A549 (cell line): ENCODE measurements at regions not wholly inside any gene's neighbourhood (a gene's known extent, or its start where the extent isn't known, plus 50 kb on each side); places are given as distances from the start of the nearest gene placed in this dataset.

Experiments
- CHD2 ChIP-seq: fragments of 150-350 bp; IDR thresholded peaks from 2 replicates; pipeline ENCODE4 v1.6.1; 2014; ENCODE audit warnings: low read length; ENCODE audit not compliant: partially characterized antibody
- CHD4 ChIP-seq: fragments of 200-600 bp; sonication (generic); IDR thresholded peaks from 2 replicates; pipeline ENCODE4 v1.6.1; 2016; ENCODE audit warnings: antibody characterized with exemption, mild to moderate bottlenecking, borderline replicate concordance
- EP300 ChIP-seq, 2 experiments: fragments of >200 bp; sonication (Bioruptor Twin); formaldehyde crosslinking; IDR thresholded peaks; 2 replicates in 1 of 2; 3 replicates in 1 of 2; pipeline ENCODE4 v1.6.1; 2016 to 2017
- HDAC2 ChIP-seq: fragments of 200-600 bp; sonication (generic); IDR thresholded peaks from 2 replicates; pipeline ENCODE4 v1.6.1; 2016
- MAX ChIP-seq: IDR thresholded peaks from 2 replicates; pipeline ENCODE4 v1.6.1; 2012
- NR3C1 ChIP-seq: fragments of >200 bp; sonication (Bioruptor Twin); formaldehyde crosslinking; IDR thresholded peaks from 3 replicates; pipeline ENCODE4 v1.6.1; 2017
- POLR2A ChIP-seq: IDR thresholded peaks from 2 replicates; pipeline ENCODE4 v1.6.1; 2012; ENCODE audit warnings: mild to moderate bottlenecking, low read length
- POLR2AphosphoS2 ChIP-seq: conservative IDR thresholded peaks from 2 replicates; pipeline ENCODE4 v1.6.1; 2012; ENCODE audit warnings: low read length, improper control_type of control experiment, inconsistent platforms
- REST ChIP-seq: fragments of 200-600 bp; sonication (generic); IDR thresholded peaks from 2 replicates; pipeline ENCODE4 v1.6.1; 2016; ENCODE audit warnings: antibody characterized with exemption, mild to moderate bottlenecking, moderate library complexity
- SREBF2 ChIP-seq: fragments of 450-650 bp; IDR thresholded peaks from 2 replicates; pipeline ENCODE4 v1.6.1; 2014; ENCODE audit warnings: mild to moderate bottlenecking, moderate library complexity
- TP53 ChIP-seq: fragments of 250-450 bp; sonication (Bioruptor Pico); IDR thresholded peaks from 2 replicates; pipeline ENCODE4 v1.5.0; 2021; ENCODE audit warnings: mild to moderate bottlenecking, moderate library complexity
- TF ChIP-seq, protein P1 (sequence below): fragments of >200 bp; sonication (Bioruptor Twin); formaldehyde crosslinking; IDR thresholded peaks from 3 replicates; pipeline ENCODE4 v1.5.1; 2016

DNA sequence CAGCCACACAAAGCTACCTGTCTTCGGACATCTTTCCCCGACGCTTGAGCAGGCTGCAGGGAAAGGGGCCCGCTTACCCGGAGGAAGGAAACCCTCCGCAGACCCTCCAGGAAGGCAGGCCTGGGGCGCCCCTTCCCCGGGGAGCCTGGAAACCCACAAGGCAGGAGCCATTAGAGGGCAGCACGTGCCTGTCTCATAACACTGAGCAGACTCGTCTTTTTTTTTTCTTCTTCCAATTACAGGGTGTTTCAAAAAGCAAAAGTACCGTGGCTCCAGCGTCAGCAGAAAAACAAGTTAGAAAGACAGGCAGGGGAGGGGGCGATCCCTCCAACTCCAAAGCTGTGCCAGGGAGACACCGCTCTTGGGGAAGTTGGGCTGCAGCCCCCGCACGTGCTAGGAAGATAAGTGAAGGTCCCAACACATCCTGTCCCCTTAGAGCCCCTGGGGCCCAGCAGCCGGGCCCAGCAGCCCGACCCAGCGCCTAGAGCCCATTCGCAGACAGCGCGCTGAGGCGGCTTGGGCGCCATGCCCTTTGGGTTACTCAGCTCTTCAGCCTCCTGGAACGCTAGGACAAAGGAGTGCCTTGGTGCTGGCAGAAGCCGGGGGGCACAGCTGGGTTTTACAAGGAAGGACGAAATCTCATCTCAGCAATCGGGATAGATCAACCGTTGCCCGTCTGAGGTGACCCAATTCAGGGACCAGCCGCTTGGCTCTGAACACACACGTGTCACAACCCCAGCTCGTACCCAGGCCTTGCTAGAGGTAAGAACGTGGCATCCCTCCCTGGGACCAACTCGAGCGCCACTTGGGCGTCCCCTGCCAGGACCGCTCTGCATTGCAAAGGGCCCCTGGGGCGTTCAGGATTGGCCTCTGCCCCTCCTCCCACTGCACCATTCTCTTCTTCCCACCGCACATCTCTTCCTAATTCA is 136.3 kb downstream of the LY86 start:
- TF ChIP-seq POLR2A = no peak
- no peak for TF ChIP-seq POLR2AphosphoS2
- TF ChIP-seq, protein P1, sequence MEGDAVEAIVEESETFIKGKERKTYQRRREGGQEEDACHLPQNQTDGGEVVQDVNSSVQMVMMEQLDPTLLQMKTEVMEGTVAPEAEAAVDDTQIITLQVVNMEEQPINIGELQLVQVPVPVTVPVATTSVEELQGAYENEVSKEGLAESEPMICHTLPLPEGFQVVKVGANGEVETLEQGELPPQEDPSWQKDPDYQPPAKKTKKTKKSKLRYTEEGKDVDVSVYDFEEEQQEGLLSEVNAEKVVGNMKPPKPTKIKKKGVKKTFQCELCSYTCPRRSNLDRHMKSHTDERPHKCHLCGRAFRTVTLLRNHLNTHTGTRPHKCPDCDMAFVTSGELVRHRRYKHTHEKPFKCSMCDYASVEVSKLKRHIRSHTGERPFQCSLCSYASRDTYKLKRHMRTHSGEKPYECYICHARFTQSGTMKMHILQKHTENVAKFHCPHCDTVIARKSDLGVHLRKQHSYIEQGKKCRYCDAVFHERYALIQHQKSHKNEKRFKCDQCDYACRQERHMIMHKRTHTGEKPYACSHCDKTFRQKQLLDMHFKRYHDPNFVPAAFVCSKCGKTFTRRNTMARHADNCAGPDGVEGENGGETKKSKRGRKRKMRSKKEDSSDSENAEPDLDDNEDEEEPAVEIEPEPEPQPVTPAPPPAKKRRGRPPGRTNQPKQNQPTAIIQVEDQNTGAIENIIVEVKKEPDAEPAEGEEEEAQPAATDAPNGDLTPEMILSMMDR = peak; percentile 65
- no peak for TF ChIP-seq NR3C1
- no peak for TF ChIP-seq REST
- no peak for TF ChIP-seq CHD4
- TF ChIP-seq CHD2 = no peak
- TF ChIP-seq TP53 (CRISPR knock-in tag) = no peak
- TF ChIP-seq SREBF2 = no peak
- TF ChIP-seq EP300 (IDR thresholded peaks at IDR 0.05) = no peak
- no peak for TF ChIP-seq MAX
- TF ChIP-seq HDAC2 = no peak
